Stimulated activated CD4-positive, alpha-beta T cell treated with anti-CD3 and anti-CD28 coated beads, Interleukin-4, amount 100 ng/mL, for 4 hours (primary cell): ENCODE measurements at regions not wholly inside any gene's neighbourhood (a gene's known extent, or its start where the extent isn't known, plus 50 kb on each side); places are given as distances from the start of the nearest gene placed in this dataset.

Source experiments
- DNase-seq, 2 experiments: peaks; one replicate each; pipeline ENCODE4 v3.0.0-alpha.2; 2020

GRCh38 chr19:31502536-31503170 is 153.4 kb upstream of the TSHZ3 start:
- DNase-seq, result no peak

GRCh38 chr19:31503211-31503610 is 154.0 kb upstream of the TSHZ3 start:
- DNase-seq, result no peak

- no peak for DNase-seq
These were observed 155.0 kb upstream of the TSHZ3 start for GRCh38 chr19:31504221-31504620.

- no peak for DNase-seq
These were observed 156.3 kb upstream of the TSHZ3 start for GRCh38 chr19:31505596-31505910.

GRCh38 chr19:31506102-31506501 is 156.9 kb upstream of the TSHZ3 start:
- DNase-seq, result no peak

- DNase-seq, result no peak
These were observed 161.4 kb upstream of the TSHZ3 start for GRCh38 chr19:31510635-31511034.

- no peak for DNase-seq
These were observed 161.9 kb upstream of the TSHZ3 start for GRCh38 chr19:31511098-31511497.

GRCh38 chr19:31511696-31512095 is 162.5 kb upstream of the TSHZ3 start:
- DNase-seq, result no peak

GRCh38 chr19:31512181-31512970 is 163.1 kb upstream of the TSHZ3 start:
- DNase-seq, result no peak

- DNase-seq, result no peak
These were observed 164.6 kb upstream of the TSHZ3 start for GRCh38 chr19:31513841-31514240.

GRCh38 chr19:31515931-31516330 is 166.7 kb upstream of the TSHZ3 start:
- DNase-seq, result no peak

- DNase-seq, result no peak
These were observed 167.5 kb upstream of the TSHZ3 start for GRCh38 chr19:31516756-31517155.

- DNase-seq, result no peak
These were observed 168.3 kb upstream of the TSHZ3 start for GRCh38 chr19:31517224-31518180.

GRCh38 chr19:31518216-31519020 is 169.2 kb upstream of the TSHZ3 start:
- no peak for DNase-seq

GRCh38 chr19:31519256-31519655 is 170.0 kb upstream of the TSHZ3 start:
- no peak for DNase-seq

GRCh38 chr19:31519908-31520307 is 170.7 kb upstream of the TSHZ3 start:
- no peak for DNase-seq

- no peak for DNase-seq
These were observed 171.4 kb upstream of the TSHZ3 start for GRCh38 chr19:31520633-31521032.

GRCh38 chr19:31525610-31526147 is 176.4 kb upstream of the TSHZ3 start:
- DNase-seq, result no peak

- no peak for DNase-seq
These were observed 178.2 kb upstream of the TSHZ3 start for GRCh38 chr19:31527443-31527842.

GRCh38 chr19:31528261-31528660 is 179.0 kb upstream of the TSHZ3 start:
- DNase-seq, result no peak

GRCh38 chr19:31529121-31529520 is 179.9 kb upstream of the TSHZ3 start:
- no peak for DNase-seq

- DNase-seq, result no peak
These were observed 181.5 kb upstream of the TSHZ3 start for GRCh38 chr19:31530781-31531180.
